GM18519 (cell line): ENCODE measurements at regions not wholly inside any gene's neighbourhood (a gene's known extent, or its start where the extent isn't known, plus 50 kb on each side); places are given as distances from the start of the nearest gene placed in this dataset.
"Not testable (repeated sequence)": the region's sequence is repeated elsewhere in the genome, so short reads cannot be mapped to it uniquely, and the experiment has no call there.

Experiments used
- ATAC-seq: cut with Tn5 transposase; IDR thresholded peaks from one replicate; pipeline ENCODE4 v1.9.1; 2021; ENCODE audit warnings: mild to moderate bottlenecking, moderate library complexity; ENCODE audit not compliant: unreplicated experiment, low FRiP score

- no peak for ATAC-seq
Observed at GRCh38 chr13:66154976-66155375, 1075.2 kb downstream of the PCDH9 start.

GRCh38 chr13:66154354-66154753, 1075.8 kb downstream of the PCDH9 start:
- ATAC-seq: no peak

GRCh38 chr13:66152596-66152995, 1077.5 kb downstream of the PCDH9 start:
- no peak for ATAC-seq

- ATAC-seq: not testable (repeated sequence)
Observed at GRCh38 chr13:66144357-66144756, 1085.8 kb downstream of the PCDH9 start.

GRCh38 chr13:66139701-66140100, 1090.4 kb downstream of the PCDH9 start:
- peak; percentile 21 for ATAC-seq

GRCh38 chr13:66139250-66139649, 1090.9 kb downstream of the PCDH9 start:
- no peak for ATAC-seq

- peak; percentile 92 for ATAC-seq
Observed at GRCh38 chr13:66138172-66138811, 1091.8 kb downstream of the PCDH9 start.

- ATAC-seq: no peak
Observed at GRCh38 chr13:66137384-66137783, 1092.8 kb downstream of the PCDH9 start.

- ATAC-seq: peak; percentile 58
Observed at GRCh38 chr13:66128692-66129269, 1101.4 kb downstream of the PCDH9 start.

GRCh38 chr13:66128201-66128600, 1101.9 kb downstream of the PCDH9 start:
- ATAC-seq: no peak

- no peak for ATAC-seq
Observed at GRCh38 chr13:66117563-66117962, 1112.6 kb downstream of the PCDH9 start.

- ATAC-seq: no peak
Observed at GRCh38 chr13:66113882-66114526, 1116.1 kb downstream of the PCDH9 start.

- ATAC-seq: no peak
Observed at GRCh38 chr13:66111628-66112027, 1118.5 kb downstream of the PCDH9 start.

- no peak for ATAC-seq
Observed at GRCh38 chr13:66106246-66106645, 1123.9 kb downstream of the PCDH9 start.

- ATAC-seq: no peak
Observed at GRCh38 chr13:66102864-66103263, 1127.3 kb downstream of the PCDH9 start.

- ATAC-seq: no peak
Observed at GRCh38 chr13:66099825-66100224, 1130.3 kb downstream of the PCDH9 start.

- no peak for ATAC-seq
Observed at GRCh38 chr13:66098931-66099628, 1131.1 kb downstream of the PCDH9 start.

- no peak for ATAC-seq
Observed at GRCh38 chr13:66089711-66090110, 1140.4 kb downstream of the PCDH9 start.

- ATAC-seq: no peak
Observed at GRCh38 chr13:66087269-66087710, 1142.8 kb downstream of the PCDH9 start.

- ATAC-seq: no peak
Observed at GRCh38 chr13:66077132-66077689, 1152.9 kb downstream of the PCDH9 start.

GRCh38 chr13:66076417-66076816, 1153.7 kb downstream of the PCDH9 start:
- ATAC-seq: no peak
